SK-N-SH treated with all-trans-retinoic acid at 6 μM for 48 hours (cell line): ENCODE measurements at regions not wholly inside any gene's neighbourhood (a gene's known extent, or its start where the extent isn't known, plus 50 kb on each side); places are given as distances from the start of the nearest gene placed in this dataset.
"Not testable (repeated sequence)": the region's sequence is repeated elsewhere in the genome, so short reads cannot be mapped to it uniquely, and the experiment has no call there.

Experiments used
- ARNTL ChIP-seq: fragments of 450-650 bp; formaldehyde crosslinking; IDR thresholded peaks from 2 replicates; pipeline ENCODE4 v1.5.0; 2020; ENCODE audit warnings: low read depth, mild to moderate bottlenecking, moderate library complexity, borderline replicate concordance
- BACH2 ChIP-seq: fragments of 250-450 bp; sonication (Bioruptor Pico); IDR thresholded peaks from 2 replicates; pipeline ENCODE4 v1.9.0; 2021; ENCODE audit warnings: mild to moderate bottlenecking, borderline replicate concordance
- ESRRG ChIP-seq: fragments of 250-450 bp; sonication (Bioruptor Pico); IDR thresholded peaks from 2 replicates; pipeline ENCODE4 v1.6.1; 2021; ENCODE audit warnings: mild to moderate bottlenecking
- OSR1 ChIP-seq: fragments of 250-450 bp; sonication (Bioruptor Pico); IDR thresholded peaks from 2 replicates; pipeline ENCODE4 v1.8.0; 2022; ENCODE audit warnings: moderate library complexity, mild to moderate bottlenecking, inconsistent platforms
- RARB ChIP-seq: fragments of 250-450 bp; sonication (Bioruptor Pico); IDR thresholded peaks from 2 replicates; pipeline ENCODE4 v1.8.0; 2021; ENCODE audit warnings: mild to moderate bottlenecking, moderate library complexity
- TCF4 ChIP-seq: fragments of 250-450 bp; sonication (Bioruptor Pico); IDR thresholded peaks from 2 replicates; pipeline ENCODE4 v1.8.0; 2021; ENCODE audit warnings: mild to moderate bottlenecking, moderate library complexity, borderline replicate concordance
- ZFP30 ChIP-seq: fragments of 450-650 bp; formaldehyde crosslinking; IDR thresholded peaks from 2 replicates; pipeline ENCODE4 v1.5.0; 2022; ENCODE audit warnings: mild to moderate bottlenecking, moderate library complexity
- TF ChIP-seq, protein P1 (sequence below): fragments of 250-450 bp; sonication (Bioruptor Pico); IDR thresholded peaks from 2 replicates; pipeline ENCODE4 v1.5.1; 2020; ENCODE audit warnings: low read depth, mild to moderate bottlenecking, moderate library complexity
- TF ChIP-seq, protein P2 (sequence below): fragments of 250-450 bp; sonication (Bioruptor Pico); IDR thresholded peaks from 2 replicates; pipeline ENCODE4 v1.5.0; 2020; ENCODE audit warnings: mild to moderate bottlenecking, moderate library complexity

DNA sequence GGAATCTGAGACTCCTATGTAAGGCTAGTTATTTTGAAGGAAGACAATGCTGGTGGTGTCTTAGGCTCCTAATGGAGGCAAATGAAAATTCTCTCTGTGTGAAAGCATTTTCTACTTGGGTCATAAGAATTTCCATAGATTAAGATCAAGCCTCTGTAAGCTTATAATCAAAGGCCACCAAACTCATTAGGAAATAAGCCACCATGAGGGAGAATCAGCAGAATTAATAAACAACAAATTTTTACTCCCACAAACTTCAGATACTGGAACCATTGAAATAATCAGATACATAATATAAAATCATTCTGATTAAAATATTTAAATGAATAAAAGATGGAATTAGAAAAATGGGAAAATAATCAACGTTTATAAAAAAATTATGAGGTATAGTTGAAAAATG, 178.7 kb downstream of the NPIPA8 start:
- TF ChIP-seq ARNTL (CRISPR knock-in tag); TCF4 (CRISPR knock-in tag); RARB (CRISPR knock-in tag); ZFP30 (CRISPR knock-in tag); BACH2 (CRISPR knock-in tag); ESRRG (CRISPR knock-in tag); OSR1: not testable (repeated sequence)
- TF ChIP-seq, protein P1, sequence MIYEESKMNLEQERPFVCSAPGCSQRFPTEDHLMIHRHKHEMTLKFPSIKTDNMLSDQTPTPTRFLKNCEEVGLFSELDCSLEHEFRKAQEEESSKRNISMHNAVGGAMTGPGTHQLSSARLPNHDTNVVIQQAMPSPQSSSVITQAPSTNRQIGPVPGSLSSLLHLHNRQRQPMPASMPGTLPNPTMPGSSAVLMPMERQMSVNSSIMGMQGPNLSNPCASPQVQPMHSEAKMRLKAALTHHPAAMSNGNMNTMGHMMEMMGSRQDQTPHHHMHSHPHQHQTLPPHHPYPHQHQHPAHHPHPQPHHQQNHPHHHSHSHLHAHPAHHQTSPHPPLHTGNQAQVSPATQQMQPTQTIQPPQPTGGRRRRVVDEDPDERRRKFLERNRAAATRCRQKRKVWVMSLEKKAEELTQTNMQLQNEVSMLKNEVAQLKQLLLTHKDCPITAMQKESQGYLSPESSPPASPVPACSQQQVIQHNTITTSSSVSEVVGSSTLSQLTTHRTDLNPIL (CRISPR knock-in tag), result not testable (repeated sequence)
- TF ChIP-seq, protein P2, sequence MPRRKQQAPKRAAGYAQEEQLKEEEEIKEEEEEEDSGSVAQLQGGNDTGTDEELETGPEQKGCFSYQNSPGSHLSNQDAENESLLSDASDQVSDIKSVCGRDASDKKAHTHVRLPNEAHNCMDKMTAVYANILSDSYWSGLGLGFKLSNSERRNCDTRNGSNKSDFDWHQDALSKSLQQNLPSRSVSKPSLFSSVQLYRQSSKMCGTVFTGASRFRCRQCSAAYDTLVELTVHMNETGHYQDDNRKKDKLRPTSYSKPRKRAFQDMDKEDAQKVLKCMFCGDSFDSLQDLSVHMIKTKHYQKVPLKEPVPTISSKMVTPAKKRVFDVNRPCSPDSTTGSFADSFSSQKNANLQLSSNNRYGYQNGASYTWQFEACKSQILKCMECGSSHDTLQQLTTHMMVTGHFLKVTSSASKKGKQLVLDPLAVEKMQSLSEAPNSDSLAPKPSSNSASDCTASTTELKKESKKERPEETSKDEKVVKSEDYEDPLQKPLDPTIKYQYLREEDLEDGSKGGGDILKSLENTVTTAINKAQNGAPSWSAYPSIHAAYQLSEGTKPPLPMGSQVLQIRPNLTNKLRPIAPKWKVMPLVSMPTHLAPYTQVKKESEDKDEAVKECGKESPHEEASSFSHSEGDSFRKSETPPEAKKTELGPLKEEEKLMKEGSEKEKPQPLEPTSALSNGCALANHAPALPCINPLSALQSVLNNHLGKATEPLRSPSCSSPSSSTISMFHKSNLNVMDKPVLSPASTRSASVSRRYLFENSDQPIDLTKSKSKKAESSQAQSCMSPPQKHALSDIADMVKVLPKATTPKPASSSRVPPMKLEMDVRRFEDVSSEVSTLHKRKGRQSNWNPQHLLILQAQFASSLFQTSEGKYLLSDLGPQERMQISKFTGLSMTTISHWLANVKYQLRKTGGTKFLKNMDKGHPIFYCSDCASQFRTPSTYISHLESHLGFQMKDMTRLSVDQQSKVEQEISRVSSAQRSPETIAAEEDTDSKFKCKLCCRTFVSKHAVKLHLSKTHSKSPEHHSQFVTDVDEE (CRISPR knock-in tag), result not testable (repeated sequence)
